ENCODE measurements at regions not wholly inside any gene's neighbourhood (a gene's known extent, or its start where the extent isn't known, plus 50 kb on each side); places are given as distances from the start of the nearest gene placed in this dataset.

DNA sequence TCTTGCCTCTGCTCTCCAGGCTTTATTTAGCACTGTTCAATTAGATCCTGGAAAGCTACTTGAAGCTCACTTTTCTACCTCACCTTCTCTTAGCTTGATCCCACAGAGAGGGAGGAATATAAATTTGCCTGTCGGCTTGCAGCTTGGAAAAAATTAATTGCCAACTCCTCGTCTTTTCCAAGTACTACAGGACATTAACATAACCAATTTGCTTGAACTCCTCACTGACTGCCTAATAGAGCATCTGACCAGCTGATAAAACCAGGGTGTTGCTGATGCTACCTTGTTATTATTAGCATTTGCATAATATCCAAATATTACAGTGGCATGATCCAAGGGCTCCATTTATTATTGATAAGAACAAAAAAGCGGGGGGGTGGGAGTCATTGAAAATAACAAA lies 561.8 kb downstream of the MCTP2 start:
- Histone ChIP-seq H3K9me2 (replicated peaks; ENCODE audit: control insufficient read depth, low read length) (no peaks in the 10 kb centered on the region), H3K36me3 (ENCODE audit: control insufficient read depth, low read length) (no peaks in the 10 kb centered on the region), H3F3A (ENCODE audit: control insufficient read depth, insufficient read depth) (no peaks in the 10 kb centered on the region), H4K20me1 (ENCODE audit: control insufficient read depth, insufficient read depth, low read depth, low read length) (no peaks in the 10 kb centered on the region), H3K4me1 (ENCODE audit: control insufficient read depth, low read length) (no peaks in the 10 kb centered on the region), H3K9me3 (ENCODE audit: control insufficient read depth, insufficient read depth, low read length) (no peaks in the 10 kb centered on the region), H3K27me3 (ENCODE audit: control insufficient read depth, low read length) (no peaks in the 10 kb centered on the region), H3K79me2 (ENCODE audit: control insufficient read depth, low read length) (no peaks in the 10 kb centered on the region), H3K27ac (ENCODE audit: low read depth, low read length) (no peak overlapping the region), H3K4me3 (ENCODE audit: low read length) (no peak overlapping the region), H3K4me2 (ENCODE audit: low read length) (no peak overlapping the region)
- TF ChIP-seq EZH2phosphoT487 (IDR thresholded peaks at IDR 0.05; ENCODE audit: borderline replicate concordance, low read length): no peak
- TF ChIP-seq, protein P1, sequence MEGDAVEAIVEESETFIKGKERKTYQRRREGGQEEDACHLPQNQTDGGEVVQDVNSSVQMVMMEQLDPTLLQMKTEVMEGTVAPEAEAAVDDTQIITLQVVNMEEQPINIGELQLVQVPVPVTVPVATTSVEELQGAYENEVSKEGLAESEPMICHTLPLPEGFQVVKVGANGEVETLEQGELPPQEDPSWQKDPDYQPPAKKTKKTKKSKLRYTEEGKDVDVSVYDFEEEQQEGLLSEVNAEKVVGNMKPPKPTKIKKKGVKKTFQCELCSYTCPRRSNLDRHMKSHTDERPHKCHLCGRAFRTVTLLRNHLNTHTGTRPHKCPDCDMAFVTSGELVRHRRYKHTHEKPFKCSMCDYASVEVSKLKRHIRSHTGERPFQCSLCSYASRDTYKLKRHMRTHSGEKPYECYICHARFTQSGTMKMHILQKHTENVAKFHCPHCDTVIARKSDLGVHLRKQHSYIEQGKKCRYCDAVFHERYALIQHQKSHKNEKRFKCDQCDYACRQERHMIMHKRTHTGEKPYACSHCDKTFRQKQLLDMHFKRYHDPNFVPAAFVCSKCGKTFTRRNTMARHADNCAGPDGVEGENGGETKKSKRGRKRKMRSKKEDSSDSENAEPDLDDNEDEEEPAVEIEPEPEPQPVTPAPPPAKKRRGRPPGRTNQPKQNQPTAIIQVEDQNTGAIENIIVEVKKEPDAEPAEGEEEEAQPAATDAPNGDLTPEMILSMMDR (IDR thresholded peaks at IDR 0.05; ENCODE audit: low read depth, low read length, poor library complexity, severe bottlenecking): no peak

DNA sequence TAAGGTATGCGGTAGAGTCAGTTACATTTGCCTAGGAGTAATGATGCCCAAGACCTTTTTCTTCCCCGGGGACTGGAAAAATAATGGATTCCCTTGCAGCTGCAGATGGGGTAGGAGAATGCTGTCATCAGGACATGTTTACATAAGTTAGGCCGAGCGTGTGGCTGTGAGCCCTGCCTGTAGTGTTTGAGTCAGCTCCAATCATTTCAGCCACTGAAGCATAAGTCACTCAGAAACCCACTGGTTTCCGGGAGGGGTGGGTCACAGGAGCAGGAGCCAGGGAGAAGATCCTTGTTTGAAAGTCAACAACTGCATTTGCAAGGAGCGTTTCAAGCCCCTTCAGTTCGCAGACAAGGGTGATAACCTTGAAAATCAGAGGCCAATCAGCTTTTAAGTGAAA lies 562.3 kb downstream of the MCTP2 start:
- Histone ChIP-seq H3K4me2 (ENCODE audit: low read length) (no peak overlapping the region), H4K20me1 (ENCODE audit: control insufficient read depth, insufficient read depth, low read depth, low read length) (no peaks in the 10 kb centered on the region), H3K9me2 (replicated peaks; ENCODE audit: control insufficient read depth, low read length) (no peaks in the 10 kb centered on the region), H3K27ac (ENCODE audit: low read depth, low read length) (no peak overlapping the region), H3F3A (ENCODE audit: control insufficient read depth, insufficient read depth) (no peaks in the 10 kb centered on the region), H3K4me1 (ENCODE audit: control insufficient read depth, low read length) (no peaks in the 10 kb centered on the region), H3K27me3 (ENCODE audit: control insufficient read depth, low read length) (no peaks in the 10 kb centered on the region), H3K4me3 (ENCODE audit: low read length) (no peak overlapping the region), H3K9me3 (ENCODE audit: control insufficient read depth, insufficient read depth, low read length) (no peaks in the 10 kb centered on the region), H3K36me3 (ENCODE audit: control insufficient read depth, low read length) (no peaks in the 10 kb centered on the region), H3K79me2 (ENCODE audit: control insufficient read depth, low read length) (no peaks in the 10 kb centered on the region)
- TF ChIP-seq, protein P1 (IDR thresholded peaks at IDR 0.05; ENCODE audit: low read depth, low read length, poor library complexity, severe bottlenecking): no peak
- TF ChIP-seq EZH2phosphoT487 (IDR thresholded peaks at IDR 0.05; ENCODE audit: borderline replicate concordance, low read length): no peak

DNA sequence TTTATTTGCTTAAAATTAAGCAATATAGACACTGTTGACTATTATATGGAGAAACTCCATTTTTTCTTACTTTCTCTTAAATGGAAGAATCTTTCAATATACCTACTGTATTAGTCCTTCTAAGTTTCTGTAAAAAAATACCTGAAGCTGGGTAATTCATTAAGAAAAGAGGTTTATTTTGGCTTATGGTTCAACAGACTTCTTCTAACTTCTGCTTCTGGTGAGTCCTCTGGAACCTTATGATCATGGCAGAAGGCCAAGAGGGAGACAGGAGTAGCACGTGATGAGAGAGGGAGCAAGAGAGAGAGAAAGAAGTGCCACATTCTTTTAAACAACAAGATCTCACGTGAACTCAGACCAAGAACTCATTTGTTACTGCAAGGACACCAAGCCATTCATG lies 573.3 kb downstream of the MCTP2 start:
- Histone ChIP-seq H3K36me3 (ENCODE audit: control insufficient read depth, low read length) (no peaks in the 10 kb centered on the region), H3K4me1 (ENCODE audit: control insufficient read depth, low read length) (no peaks in the 10 kb centered on the region), H4K20me1 (ENCODE audit: control insufficient read depth, insufficient read depth, low read depth, low read length) (no peaks in the 10 kb centered on the region), H3K27ac (ENCODE audit: low read depth, low read length) (no peak overlapping the region), H3K9me2 (replicated peaks; ENCODE audit: control insufficient read depth, low read length) (no peaks in the 10 kb centered on the region), H3F3A (ENCODE audit: control insufficient read depth, insufficient read depth) (no peaks in the 10 kb centered on the region), H3K4me3 (ENCODE audit: low read length) (no peak overlapping the region), H3K4me2 (ENCODE audit: low read length) (no peak overlapping the region), H3K27me3 (ENCODE audit: control insufficient read depth, low read length) (no peaks in the 10 kb centered on the region), H3K79me2 (ENCODE audit: control insufficient read depth, low read length) (no peaks in the 10 kb centered on the region), H3K9me3 (ENCODE audit: control insufficient read depth, insufficient read depth, low read length) (no peaks in the 10 kb centered on the region)
- no peak for TF ChIP-seq EZH2phosphoT487 (IDR thresholded peaks at IDR 0.05; ENCODE audit: borderline replicate concordance, low read length)
- TF ChIP-seq, protein P1 (IDR thresholded peaks at IDR 0.05; ENCODE audit: low read depth, low read length, poor library complexity, severe bottlenecking): no peak

All from DOHH2 (cell line).